ENCODE measurements at regions not wholly inside any gene's neighbourhood (a gene's known extent, or its start where the extent isn't known, plus 50 kb on each side); places are given as distances from the start of the nearest gene placed in this dataset.
"Not testable (repeated sequence)": the region's sequence is repeated elsewhere in the genome, so short reads cannot be mapped to it uniquely, and the experiment has no call there.

DNA sequence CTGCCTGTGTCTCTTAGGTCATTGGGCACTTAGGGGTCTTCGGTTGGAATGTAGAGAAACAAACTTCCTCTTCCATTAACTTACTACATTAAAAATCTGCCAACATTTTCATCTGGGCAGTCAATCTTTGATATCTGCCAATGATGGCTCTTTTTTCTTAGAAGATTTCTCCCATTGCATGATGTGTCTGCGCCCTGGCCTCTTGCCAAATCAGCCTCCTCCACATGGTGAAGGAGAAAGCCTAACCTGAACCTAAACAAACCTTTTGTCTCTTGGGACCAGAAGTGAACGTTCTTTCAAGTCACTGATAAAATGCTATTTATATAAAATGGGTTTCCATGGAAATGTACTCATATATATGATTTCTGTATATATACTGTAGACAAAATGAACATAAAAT lies 998.9 kb upstream of the GJE1 start:
- no peak for DNase-seq

DNA sequence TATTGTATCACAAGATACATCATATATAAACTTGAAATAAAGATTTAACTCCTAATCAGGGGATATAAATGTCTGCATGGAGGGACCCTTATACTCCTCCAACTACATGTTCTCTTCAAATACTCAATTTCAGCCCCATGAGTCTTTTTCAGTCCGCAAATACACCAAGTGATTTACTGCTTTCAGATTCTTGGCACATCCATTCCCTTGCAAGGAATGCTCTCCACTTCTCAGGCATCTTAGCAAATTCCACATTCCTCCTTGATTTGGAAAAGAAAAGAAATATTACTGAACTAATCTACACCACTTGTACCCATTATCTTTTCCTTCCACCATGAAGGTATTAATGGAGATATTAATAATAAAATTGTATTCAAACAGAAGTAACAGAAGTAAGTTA lies 999.4 kb upstream of the GJE1 start:
- no peak for DNase-seq

DNA sequence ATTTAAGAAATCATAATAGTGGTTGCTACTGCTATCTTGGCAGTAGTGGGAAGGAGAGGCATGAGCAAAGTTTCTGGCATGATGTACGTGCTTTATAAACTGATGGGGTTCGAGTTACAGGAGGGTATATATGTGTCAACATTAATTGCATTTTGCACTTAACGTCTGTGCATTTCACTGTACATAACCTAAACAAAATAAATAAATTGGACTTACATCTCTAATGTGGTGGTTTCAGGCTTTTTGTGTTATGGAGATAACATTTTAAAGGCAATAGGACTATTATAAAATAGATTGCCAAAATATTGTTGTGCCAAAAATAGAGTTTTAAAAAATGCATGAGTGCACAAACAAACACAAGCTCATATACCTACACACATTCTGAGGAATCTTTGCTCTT lies 1001.1 kb upstream of the GJE1 start:
- DNase-seq: no peak

DNA sequence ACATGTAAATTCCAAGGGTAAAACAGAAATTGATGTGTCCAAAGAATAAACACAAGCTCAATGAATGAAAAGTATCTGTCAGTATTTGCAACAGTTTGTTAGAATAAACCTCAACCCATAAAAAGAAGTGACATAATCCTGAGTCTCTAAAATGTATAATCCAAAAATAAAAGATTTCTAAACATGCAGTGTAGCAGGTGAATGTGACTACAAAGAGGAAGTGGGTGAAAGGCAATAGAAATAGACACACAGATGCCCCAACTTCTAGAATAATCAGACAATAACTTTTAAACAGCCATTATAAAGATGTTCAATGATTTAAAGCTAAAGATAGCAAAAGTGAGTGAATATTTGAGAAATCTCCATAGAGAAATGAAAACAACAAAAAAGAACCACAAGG lies 1009.2 kb upstream of the GJE1 start:
- no peak for DNase-seq

DNA sequence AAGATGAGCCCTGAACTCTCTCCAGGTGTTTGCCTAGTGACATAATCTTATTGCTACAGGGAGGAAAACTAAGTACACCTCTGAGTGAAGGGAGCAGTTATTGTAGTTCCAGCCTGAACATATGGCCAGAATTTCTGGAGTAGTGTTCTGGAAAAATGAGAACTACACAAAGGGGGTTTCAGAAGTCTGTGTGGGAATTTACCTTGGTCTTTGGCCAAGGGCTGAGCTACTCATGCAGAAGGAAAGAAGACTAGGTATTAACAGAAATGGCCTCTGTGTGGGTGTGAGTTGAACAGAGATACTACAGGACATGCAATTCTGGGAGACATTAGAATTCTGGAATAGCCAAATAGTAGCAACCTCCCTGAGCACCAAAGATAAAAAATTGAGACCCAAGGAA lies 1009.7 kb upstream of the GJE1 start:
- no peak for DNase-seq

DNA sequence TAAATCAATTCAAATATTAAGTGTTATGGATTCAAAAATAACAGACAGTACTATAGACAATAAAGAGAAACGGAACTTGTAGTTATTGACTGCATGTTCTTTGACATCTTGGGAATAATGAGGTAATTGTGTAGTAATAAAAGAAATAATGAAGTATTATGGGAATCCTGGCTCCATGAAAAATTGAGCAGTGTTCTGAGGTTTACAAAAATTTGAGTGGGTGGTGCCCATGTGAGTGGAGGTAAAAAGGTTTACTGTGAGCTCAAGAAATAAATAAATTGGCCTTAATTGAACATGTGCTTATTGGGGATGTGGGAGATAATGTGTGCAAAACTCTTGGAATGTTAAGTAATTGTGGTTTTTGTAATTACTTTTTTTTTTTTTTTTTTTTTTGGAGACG lies 1013.7 kb upstream of the GJE1 start:
- no peak for DNase-seq

DNA sequence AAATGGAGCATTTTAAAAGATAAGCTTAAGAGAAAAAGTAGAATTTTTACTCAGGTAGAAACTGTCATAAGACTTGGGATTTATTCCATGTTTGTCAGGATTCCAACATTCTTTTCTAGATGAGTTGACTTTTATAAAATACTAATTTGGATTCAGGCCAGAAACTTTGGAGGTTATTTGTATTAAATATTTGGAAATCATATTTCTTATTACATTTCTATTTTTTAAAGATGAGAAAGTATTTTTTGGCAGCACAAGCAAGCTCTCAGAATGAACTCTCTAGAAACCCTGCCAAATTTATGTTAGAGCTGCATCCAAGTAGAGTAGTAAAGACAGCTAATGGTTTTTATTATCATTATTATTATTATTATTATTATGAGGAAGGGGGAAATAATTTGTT lies 1014.9 kb upstream of the GJE1 start:
- no peak for DNase-seq

DNA sequence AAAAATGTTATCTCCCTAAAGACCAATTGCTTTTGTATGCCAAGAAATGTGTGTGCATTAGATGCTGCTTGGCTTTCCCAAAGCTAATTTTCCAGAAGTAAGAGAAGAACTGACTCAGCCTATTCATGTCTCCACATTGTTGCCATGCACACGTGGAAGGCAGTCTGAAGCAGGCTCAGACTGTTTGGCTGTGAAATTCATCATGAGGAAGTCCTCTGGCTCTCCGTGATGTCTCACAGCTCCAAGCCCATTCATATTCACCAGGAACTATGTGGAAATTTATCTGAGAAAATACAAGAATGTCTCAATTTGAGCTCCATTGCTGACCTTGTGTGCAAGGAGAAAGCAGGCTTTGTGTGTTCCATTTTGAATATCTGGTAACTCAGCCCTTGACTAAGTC lies 1022.2 kb upstream of the GJE1 start:
- no peak for DNase-seq

DNA sequence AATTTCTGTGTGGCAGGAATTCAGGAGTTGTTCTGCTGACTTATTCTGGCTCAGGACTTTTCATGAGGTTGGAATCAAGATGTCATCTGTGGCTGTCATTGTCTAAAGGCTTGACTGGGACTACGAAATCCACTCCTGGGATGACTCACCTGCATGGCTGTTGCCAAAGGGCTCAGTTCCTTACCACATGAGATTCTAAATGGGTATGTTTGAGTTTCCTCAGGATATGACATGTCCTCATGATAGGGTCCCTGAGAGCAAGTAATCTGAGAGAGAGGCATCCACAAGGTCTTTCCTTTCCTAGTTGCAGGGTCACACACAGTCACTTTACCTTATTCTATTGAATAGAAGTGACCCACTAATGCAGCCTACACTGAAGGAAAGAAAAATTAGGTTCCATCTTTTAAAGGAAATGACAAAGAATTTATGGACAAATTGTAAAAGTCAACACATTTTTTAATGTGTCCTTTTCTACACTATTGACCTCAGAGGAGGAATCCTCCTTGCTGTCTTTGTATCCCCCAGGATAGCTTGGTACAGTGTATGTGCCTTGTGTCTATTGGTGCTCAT lies 1025.0 kb upstream of the GJE1 start:
- no peak for DNase-seq

DNA sequence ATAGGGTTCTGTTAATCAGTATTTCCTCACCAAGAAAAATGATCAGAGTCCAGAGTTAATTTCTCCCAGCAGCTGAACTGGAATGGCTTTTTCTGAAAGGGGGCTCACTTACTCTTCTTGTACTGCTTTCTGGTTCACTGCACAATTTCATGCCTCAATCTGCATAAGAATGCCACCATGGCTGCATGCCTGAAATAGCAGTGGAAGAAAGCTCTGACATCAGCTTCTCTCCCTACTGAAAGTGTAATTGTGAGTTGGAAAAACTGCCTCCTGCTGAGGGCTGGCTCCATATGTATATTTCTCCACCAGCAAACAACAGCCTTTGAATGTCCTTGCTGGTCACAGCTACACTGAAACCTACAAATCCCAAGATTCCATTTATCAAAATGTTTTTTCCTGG lies 1027.2 kb upstream of the GJE1 start:
- DNase-seq: no peak

DNA sequence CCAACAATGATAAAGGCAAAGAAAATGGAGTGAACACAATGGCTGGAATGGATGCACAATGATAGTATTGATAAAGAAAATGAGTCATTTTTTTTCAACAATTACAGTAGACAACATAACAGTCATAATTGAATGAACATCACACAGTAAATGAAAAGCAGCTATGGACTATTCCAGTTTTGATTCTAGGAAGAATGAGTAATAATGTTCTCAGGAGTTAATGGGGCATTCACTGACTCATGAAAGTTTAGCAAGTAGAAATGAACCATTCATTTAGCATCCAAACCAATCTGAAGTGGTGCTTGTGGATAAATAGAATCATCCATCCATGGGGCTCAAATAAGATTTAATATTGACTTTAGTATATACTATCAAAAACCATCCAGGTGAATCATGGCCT lies 1029.5 kb upstream of the GJE1 start:
- no peak for DNase-seq

DNA sequence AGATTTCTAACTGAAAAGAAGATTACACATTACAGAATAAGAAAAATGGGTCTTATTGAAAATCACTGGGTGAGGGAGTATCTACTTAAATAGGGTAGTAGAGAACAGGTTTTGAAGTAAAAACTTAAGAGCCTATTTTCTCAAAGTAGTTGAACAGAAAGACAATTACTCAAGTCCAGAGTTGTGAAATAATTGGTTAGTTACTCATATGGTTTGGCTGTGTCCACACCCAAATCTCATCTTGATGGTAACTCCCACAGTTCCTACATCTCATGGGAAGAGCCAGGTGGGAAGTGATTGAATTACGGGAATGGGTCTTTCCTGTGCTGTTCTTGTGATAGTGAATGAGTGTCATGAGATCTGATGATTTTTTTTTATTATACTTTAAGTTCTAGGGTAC lies 1035.3 kb upstream of the GJE1 start:
- DNase-seq: no peak

DNA sequence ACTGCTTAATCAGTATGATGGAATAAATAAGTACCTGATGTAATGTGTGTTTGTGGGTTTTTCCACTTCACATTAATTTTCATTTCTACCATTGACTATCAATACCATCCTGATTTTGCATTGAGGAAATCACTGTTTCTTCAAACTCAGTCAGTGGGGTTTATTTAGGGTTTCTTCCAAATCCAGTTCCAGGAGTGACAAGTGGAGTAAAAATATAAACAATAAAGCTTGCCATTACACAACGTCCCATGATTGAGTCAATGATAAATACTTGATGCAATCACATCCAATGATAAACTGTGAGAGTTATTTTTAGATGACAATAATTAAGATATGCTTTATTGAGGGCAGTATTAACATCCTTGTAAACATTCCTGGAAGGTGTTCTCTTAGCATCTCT lies 1037.4 kb upstream of the GJE1 start:
- no peak for DNase-seq

DNA sequence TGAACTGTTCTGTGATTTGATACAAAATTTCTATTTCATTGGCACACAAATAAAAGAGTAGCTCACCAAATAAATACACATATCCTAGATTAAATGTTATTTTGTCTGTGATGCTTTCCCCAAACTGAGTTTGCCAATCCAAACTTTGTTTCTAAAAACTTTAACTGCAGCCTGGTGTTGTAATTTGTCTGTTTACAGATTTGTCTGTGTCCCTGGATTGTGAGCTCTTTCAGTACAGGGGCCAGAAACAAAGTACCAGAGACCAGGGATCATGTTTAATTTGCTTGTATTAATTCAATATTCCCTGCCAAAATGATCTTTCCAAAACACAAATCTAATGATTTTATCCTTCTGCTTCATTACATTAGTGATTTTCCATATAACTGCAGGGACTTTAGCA lies 1044.6 kb upstream of the GJE1 start:
- no peak for DNase-seq

DNA sequence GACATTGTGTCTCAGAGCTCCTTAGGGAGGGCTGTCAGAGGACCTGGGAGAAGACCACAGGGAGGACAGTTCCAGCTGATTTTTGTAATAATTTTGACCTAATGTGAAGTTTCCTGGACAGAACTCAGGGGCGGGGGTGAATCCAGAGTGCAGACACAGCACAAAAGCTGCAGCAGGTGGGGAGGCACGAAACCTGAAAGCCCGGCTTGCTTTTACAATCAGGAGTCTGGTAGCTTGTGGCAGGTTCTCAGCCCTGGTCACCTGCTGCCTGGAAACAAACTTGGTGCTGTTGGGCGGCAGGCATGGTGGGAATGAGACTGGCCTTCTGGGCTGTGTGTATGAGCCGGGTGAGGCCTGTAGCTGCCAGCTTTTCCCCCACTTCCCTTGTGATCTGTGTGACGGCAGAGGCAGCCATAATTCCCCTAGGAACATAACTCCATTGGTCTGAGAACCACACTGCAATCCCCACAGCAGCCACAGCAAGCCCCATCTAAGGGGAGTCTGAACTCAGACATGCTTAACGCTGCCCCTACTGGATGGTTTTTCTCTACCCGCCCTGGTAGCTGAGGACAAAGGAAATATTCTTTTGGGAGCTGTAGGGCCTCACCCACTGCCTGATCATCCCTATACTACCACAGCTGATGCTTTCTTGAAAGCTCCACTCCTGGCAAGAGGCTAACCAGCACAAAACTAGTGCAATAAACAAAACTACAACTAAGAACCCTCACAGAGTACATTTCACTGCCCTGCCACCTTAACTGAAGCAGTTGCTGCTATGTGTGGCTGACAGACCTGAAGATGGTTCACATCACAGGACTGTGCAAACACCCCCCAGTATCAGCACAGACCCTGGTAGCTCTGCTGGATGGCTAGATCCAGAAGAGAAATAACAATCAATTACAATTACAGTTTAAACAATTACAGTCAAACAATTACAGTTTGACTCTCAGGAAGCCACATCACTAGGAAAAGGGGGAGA lies 1055.1 kb upstream of the GJE1 start:
- no peak for DNase-seq

DNA sequence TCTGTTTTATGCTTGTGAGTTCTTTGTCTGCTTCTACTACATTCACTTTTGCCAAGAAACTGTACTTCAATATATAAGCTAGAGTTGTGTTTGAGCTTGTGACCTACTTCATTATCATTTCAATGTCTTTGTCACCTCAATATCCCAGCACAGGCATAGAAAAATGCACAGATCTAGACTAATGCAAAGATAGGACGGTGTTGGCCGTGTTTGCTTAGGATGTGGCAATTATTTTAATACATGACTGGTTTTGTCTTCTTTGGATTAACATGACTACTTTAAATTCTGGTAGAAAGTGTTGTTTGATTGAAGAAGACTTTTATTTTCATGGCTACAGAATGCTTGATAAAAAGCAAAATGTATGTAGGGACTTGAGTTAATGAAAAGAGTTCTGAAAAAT lies 1075.0 kb upstream of the GJE1 start:
- no peak for DNase-seq

DNA sequence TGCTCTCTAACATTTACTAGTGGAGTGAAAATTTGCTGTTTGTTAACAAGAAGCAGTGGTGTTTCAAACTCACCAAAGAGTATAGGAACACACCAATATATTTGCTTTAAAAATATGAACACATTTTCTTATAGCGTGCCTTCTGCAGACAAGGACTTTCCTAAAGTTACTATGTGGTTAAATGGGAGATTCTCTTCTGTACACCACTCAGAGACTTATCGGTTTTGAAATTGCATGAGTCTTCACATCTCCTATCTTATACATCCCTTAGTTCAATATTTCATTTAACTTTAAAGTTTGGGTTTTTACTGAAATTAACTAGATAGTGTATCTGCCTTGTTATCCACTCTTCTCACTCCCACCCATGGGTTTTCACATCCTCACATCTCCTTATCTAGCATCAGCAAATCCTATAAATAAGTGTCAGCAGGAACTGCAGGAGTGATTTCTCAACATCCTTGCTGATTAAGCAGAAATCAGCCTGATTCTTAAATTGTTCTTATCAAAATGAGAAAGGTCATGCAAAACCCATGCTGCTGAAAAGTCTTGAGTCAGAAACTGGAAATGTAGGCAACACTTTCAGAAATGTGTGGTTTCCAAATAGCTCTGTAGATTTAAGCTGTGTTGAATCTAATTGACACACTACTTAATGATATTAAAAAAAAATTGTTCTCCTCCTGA lies 1075.6 kb upstream of the GJE1 start:
- DNase-seq: no peak

DNA sequence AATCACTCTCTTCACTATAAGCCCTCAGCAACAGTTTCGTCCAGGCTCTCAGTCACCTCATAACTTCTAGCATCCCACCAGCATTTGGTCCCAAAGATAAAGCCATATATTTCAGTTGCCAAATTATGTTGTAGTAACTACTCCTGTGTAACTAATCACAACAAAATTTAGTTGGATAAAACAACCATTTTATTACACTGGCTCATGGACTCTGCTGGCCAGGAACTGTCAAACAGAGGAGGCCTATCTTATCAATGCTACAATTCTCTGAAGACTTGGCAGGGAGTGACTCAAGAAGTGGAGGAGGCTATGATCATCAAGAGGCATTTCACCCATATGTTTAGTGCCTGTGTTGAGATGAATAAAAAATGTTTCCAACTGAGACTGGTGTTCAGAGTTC lies 1082.3 kb upstream of the GJE1 start:
- DNase-seq: no peak

DNA sequence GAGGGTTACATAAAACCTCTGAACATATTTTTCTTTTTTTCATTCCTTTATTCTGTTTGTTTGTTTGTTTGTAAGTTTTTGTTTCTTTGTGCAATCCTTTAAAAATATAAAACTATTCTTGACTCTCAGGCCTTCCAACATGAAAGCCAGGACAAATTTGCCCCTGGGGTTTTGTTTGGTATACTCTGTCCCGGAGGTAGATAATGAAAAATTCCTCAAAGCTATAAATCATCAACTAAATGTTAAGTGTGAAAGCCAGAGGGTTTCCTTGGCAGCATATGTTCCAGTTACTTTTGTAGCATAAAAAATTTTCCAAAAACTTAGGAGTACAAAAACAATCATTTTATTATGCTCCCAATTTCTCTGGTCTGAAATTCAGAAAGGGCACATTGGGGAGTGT lies 1084.3 kb upstream of the GJE1 start:
- no peak for DNase-seq

DNA sequence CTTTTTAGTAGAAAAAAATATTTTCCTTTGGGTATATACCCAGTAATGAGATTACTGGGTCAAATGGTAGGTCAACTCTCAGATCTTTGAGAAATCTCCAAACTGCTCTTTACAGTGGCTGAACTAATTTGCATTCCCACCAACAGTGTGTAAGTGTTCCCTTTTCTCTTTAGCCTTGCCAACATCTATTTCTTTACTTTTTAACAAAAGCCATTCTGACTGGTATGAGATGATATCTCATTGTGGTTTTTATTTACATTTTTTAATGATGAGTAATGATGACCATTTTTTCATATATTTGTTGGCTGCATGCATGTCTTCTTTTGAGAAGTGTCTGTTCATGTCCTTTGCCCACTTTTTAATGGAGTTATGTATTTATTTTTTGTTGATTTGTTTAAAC lies 1086.2 kb upstream of the GJE1 start:
- not testable (repeated sequence) for DNase-seq

DNA sequence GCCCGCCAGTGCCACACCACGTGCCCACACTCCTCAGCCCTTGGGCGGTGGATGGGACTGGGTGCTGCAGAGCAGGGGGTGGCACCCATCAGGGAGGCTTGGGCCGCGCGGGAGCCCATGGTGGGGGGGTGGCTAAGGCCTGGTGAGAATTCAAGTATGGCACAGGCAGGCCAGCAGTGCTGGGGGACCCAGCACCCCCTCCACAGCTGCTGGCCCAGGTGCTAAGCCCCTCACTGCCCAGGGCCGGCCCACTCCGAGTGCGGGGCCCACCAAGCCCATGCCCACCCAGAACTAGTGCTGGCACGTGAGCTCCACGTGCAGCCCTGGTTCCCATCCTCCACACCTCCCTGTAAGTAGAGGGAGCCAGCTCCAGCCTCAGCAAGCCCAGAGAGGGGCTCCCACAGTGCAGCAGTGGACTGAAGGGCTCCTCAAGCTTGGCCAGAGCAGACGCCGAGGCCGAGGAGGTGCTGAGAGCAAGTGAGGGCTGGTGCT lies 1091.1 kb upstream of the GJE1 start:
- DNase-seq: no peak

DNA sequence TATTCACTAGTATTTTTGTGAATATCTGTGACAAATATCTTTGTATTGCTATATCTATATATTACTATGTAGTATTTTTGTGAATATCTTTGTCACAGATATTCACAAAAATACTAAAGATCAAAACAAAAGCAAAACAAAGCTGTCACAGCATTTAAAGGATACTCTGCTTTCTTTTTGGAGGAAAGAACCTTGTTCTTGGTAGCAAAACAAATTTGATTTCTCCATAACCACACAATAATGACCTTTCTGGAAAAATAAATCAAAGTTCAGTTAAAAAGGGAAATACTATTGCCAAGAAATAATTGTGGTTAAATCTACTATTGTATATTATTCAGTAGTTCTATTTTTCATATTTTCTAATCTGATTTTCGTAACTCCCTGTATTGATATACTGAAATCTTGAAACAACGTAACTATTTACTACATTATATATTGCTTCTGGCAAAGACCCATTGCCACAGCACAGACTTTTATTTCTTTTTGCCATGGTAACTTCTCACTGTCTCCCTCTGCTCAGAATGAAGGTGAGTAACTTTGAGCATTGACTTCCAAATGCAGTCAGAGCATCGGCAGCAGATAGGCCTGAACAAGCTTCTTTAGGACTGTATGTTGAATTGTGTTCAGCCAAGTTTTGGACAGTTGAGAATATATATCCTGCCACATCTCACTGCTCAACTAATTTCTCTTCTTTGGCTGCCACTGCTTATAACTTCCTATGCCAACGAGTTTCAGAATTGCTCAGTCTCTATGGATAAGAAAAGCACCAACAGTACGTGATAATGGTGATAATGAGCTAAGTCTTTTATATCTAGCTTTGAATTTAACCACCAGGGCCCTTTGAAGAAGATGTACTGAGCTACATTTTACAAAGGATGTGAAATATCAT lies 1097.2 kb upstream of the GJE1 start:
- no peak for DNase-seq

DNA sequence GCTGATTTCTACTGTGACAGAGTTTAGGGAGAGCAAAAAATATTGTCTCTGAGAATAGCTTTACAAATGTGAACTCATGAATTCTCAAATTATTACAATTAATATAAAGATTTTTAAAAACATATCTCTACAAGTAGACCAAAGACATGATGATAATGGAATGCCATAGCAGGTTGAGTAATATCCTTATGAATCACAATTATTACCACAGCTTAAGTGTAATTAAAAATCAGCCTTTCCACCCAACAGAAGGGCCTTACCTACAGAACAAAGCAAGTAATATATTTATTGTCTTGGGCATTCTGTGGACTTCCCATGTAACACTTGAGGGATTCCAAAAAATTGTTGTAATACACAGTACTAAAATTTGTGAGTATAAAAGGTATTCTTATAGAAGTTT lies 1099.6 kb upstream of the GJE1 start:
- no peak for DNase-seq

Measured in activated CD8-positive, alpha-beta memory T cell treated with anti-CD3 and anti-CD28 coated beads for 24 hours (primary cell).